ENCODE measurements at regions not wholly inside any gene's neighbourhood (a gene's known extent, or its start where the extent isn't known, plus 50 kb on each side); places are given as distances from the start of the nearest gene placed in this dataset.

DNA sequence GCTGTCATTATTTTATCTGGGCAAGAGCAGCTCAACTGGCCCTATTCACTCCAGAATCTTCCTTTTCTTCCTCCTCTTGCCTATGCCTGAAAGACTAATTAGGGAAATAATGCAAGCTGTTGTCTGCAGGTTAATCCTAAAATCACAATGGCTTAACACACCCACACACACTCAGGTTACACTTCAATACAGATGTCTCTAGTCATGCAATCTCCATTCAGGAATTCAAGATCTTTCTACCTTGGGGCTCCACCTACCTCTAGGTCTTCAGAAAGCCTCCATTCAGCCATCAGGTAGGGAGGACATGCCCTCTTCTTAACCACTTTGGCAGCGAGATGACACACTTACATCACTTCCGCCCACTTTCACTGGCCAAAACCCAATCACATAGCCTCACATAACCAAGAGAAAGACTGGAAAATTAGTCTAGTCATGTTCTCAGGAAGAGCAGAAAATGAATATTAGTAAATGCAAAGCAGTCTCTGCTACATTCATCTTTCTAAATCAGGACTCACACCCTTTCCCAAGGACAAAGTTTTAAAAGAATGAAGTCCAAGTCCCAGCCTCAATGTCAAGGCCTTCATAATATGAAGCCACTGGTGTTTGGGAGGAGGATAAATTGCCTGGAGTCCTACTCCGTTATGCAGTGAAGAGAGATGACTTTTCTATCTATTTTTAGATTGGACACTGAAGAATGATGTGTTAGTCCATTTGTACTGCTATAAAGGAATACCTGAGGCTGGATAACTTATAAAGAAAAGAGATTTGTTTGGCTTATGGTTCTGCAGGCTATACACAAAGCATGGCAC, 428.1 kb downstream of the EFNA5 start:
- Mint-ChIP-seq H3K36me3 (peaks cover 0 to 15% (median 3%) of the 10 kb centered on the region in 3 donors), H3K4me3 (no peak overlapping the region), H3K27me3 (ENCODE audit: low read depth in 3 of 3) (peaks cover 0 to 4% (median 3%) of the 10 kb centered on the region in 3 donors), H3K27ac (no peak overlapping the region), H3K4me1 (no peaks in the 10 kb centered on the region), H3K9me3 (no peaks in the 10 kb centered on the region)
- DNase-seq, result no peak

DNA sequence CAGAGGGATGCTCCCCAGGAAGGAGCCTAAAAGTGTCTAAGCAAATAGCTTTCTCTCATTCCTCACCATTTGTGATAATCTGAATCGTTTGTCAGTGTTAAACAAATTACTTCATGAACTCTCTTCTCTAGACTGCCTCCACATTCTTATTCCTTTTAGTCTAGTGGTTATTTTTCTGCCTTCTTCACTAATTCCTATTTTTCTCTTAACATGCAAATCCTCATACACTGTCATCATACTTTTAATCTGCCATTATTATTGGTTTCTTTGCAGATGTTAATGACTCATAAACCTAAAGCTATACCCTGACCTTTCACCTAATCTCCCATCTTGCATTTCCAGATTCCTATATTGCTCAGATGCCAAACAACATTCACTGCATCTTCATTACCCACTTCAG, 428.9 kb downstream of the EFNA5 start:
- DNase-seq, result no peak
- peaks cover 0 to 16% (median 3%) of the 10 kb centered on the region in 3 donors for H3K36me3 Mint-ChIP-seq
- H3K27ac Mint-ChIP-seq, result no peak overlapping the region
- H3K9me3 Mint-ChIP-seq, result no peaks in the 10 kb centered on the region
- no peak overlapping the region for H3K4me3 Mint-ChIP-seq
- no peaks in the 10 kb centered on the region for H3K4me1 Mint-ChIP-seq
- peaks cover 0 to 4% (median 3%) of the 10 kb centered on the region in 3 donors for H3K27me3 Mint-ChIP-seq (ENCODE audit: low read depth in 3 of 3)

DNA sequence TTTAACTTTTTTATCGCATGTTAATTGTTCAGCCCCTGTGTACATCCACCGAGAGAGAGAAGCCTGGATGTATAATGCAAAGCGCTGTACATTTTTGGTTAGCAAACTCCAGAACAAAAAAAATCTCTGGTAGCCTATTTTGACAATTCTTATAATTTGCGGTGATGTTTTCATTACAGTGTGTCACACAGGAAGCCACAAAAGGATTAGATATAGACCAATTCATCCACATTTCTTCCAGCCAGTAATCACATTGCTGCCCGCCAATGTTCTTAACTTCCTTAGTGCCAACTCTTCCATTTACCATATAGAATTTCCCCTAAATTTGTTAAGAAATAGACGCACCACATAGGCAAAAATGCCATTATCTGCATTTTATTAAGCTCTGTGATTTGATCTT, 435.6 kb downstream of the EFNA5 start:
- no peak overlapping the region for H3K27ac Mint-ChIP-seq
- H3K4me1 Mint-ChIP-seq, result peaks cover 16% of the 10 kb centered on the region in 2 donors
- peak in 2 of 3 donors; percentile 2 to 15 for DNase-seq
- H3K27me3 Mint-ChIP-seq (ENCODE audit: low read depth in 3 of 3), result peaks cover 6 to 15% (median 10%) of the 10 kb centered on the region in 3 donors
- H3K36me3 Mint-ChIP-seq, result peaks cover 0 to 10% (median 0%) of the 10 kb centered on the region in 3 donors
- H3K4me3 Mint-ChIP-seq, result peak overlapping the region in 4 of 5 donors; percentile 1 to 71 (median 24)
- no peaks in the 10 kb centered on the region for H3K9me3 Mint-ChIP-seq

DNA sequence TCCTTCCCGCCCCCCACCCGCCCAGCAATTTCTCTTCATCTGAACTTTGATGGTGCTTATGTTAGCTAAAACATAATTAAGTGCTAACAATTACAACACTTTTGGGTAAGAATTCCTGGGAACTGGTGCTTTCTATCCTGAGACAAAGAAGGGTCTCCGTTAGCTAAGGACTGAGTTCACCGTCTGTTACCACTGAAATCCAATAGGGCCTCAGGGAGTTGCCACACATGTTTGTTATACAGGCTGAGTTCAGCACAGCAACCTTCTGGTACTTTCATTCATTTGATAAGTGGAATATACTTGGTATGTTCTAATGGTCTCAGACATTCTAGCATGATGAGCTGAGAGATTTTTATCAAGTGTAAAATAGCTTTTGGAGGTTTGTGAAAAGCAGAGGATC, 437.9 kb downstream of the EFNA5 start:
- peaks cover 16% of the 10 kb centered on the region in 2 donors for H3K4me1 Mint-ChIP-seq
- DNase-seq, result no peak
- H3K27ac Mint-ChIP-seq, result no peak overlapping the region
- H3K9me3 Mint-ChIP-seq, result no peaks in the 10 kb centered on the region
- H3K27me3 Mint-ChIP-seq (ENCODE audit: low read depth in 3 of 3), result peaks cover 2 to 18% (median 10%) of the 10 kb centered on the region in 3 donors
- no peak overlapping the region for H3K4me3 Mint-ChIP-seq
- peaks cover 0 to 7% (median 3%) of the 10 kb centered on the region in 3 donors for H3K36me3 Mint-ChIP-seq

DNA sequence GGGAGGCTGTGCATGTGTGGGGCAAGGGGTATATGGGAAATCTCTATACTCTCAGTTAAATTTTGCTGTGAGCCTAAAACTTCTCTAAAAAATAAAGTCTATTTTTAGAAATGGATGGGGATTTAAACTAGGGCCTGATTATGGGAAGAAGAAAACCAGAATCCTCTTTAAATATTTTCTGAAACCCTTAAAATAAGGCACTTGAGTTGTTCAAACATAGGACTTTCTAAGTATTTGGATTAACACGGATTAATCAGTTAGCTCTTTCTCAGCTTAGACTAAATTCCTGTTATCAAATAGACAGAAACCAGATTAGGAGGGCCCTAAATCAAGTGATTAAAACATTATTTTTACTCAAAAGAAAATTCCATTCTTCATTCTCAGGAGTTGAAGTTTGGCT, 438.4 kb downstream of the EFNA5 start:
- no peak overlapping the region for H3K27ac Mint-ChIP-seq
- peaks cover 16% of the 10 kb centered on the region in 2 donors for H3K4me1 Mint-ChIP-seq
- no peaks in the 10 kb centered on the region for H3K9me3 Mint-ChIP-seq
- H3K4me3 Mint-ChIP-seq, result no peak overlapping the region
- peaks cover 2 to 18% (median 10%) of the 10 kb centered on the region in 3 donors for H3K27me3 Mint-ChIP-seq (ENCODE audit: low read depth in 3 of 3)
- H3K36me3 Mint-ChIP-seq, result peaks cover 0 to 7% (median 0%) of the 10 kb centered on the region in 3 donors
- DNase-seq, result no peak

DNA sequence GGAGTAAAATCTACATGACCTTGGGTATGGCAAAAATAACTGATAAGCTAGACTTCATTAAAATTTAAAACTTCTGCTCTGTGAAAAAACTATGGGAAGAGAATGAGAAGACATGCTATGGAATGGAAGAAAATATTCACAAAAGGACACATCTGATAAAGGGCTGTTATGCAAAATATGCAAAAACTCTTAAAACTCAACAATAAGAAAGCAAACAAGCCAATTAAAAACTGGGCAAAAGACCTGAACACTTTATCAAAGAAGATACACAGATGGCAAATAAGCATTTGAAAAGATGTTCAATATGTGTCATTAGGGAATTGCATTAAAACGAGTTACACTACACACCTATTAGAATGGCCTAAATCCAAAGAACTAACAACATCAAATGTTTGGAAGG, 439.5 kb downstream of the EFNA5 start:
- Mint-ChIP-seq H3K4me1 (peaks cover 16% of the 10 kb centered on the region in 2 donors), H3K4me3 (no peak overlapping the region), H3K27me3 (ENCODE audit: low read depth in 3 of 3) (peaks cover 2 to 23% (median 9%) of the 10 kb centered on the region in 3 donors), H3K9me3 (no peaks in the 10 kb centered on the region), H3K27ac (no peak overlapping the region), H3K36me3 (peaks cover 0 to 7% (median 3%) of the 10 kb centered on the region in 3 donors)
- DNase-seq, result no peak

DNA sequence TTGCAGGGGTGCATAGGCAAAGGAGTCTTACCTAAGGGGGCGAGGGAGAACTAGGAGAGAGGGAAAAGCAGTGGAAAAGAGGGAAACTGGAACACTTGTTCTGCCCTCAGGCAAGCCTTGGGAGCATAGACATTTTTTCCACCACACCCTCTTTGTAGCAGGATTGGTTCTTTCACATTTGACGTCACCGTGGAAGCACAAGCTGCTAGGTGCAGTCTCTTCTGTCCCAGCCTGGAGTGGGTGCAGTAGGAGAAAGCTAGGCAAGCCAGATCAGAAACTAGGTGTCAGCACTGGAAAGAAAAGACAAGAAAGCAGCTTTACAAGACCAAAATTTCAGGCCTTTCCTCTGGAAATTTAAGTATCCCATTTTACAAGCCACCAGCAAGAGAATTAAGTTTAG, 440.4 kb downstream of the EFNA5 start:
- Mint-ChIP-seq H3K36me3 (peaks cover 0 to 7% (median 3%) of the 10 kb centered on the region in 3 donors), H3K27me3 (ENCODE audit: low read depth in 3 of 3) (peaks cover 4 to 21% (median 8%) of the 10 kb centered on the region in 3 donors), H3K4me3 (no peak overlapping the region), H3K27ac (no peak overlapping the region), H3K9me3 (peaks cover 0 to 6% (median 0%) of the 10 kb centered on the region in 6 donors), H3K4me1 (peaks cover 10 to 11% of the 10 kb centered on the region in 2 donors)
- no peak for DNase-seq

DNA sequence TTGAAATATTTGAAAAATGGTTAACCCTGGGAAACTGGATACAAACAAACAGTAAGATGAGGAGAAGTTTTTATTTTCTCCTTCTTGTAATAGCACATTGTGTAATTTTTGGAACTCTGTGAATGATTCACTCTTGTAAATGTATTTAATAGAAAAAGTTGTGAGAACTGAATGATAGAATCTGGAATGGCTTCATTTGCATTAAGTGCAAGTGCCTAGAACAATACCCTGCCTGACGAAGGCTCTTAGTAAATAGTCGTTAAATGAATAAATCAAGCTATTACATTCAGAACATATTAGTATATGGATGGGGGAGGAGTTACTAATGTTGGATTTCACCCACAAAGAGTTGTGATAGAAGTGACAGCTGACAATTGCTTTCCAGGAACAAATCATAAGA, 442.5 kb downstream of the EFNA5 start:
- Mint-ChIP-seq H3K4me3 (no peak overlapping the region), H3K9me3 (peaks cover 0 to 7% (median 0%) of the 10 kb centered on the region in 6 donors), H3K27ac (no peak overlapping the region), H3K27me3 (ENCODE audit: low read depth in 3 of 3) (peaks cover 3 to 16% (median 9%) of the 10 kb centered on the region in 3 donors), H3K36me3 (peaks cover 0 to 7% (median 3%) of the 10 kb centered on the region in 3 donors), H3K4me1 (no peaks in the 10 kb centered on the region)
- no peak for DNase-seq

DNA sequence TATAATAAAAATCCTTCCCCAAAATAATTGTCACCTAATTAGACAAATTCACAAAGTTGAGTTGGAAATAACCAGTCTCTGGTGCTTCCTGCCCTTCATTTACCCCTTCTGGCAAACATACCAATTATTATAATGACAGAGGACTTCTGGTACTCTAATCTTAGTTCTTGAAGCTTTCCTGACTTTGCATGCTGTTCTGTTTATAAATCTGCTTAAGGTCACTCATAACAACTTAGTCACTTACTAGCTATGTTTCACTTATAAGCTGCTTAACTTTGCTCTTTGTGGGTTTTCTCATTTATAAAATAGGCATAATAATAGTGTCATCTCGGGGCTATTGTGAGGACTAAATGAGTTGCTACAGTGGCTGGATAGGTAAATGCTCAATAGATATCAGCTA, 446.5 kb downstream of the EFNA5 start:
- Mint-ChIP-seq H3K4me1 (no peaks in the 10 kb centered on the region), H3K27me3 (ENCODE audit: low read depth in 3 of 3) (peaks cover 3 to 7% (median 7%) of the 10 kb centered on the region in 3 donors), H3K36me3 (peaks cover 0 to 5% (median 3%) of the 10 kb centered on the region in 3 donors), H3K4me3 (no peak overlapping the region), H3K27ac (no peak overlapping the region), H3K9me3 (peaks cover 0 to 7% (median 0%) of the 10 kb centered on the region in 6 donors)
- no peak for DNase-seq

DNA sequence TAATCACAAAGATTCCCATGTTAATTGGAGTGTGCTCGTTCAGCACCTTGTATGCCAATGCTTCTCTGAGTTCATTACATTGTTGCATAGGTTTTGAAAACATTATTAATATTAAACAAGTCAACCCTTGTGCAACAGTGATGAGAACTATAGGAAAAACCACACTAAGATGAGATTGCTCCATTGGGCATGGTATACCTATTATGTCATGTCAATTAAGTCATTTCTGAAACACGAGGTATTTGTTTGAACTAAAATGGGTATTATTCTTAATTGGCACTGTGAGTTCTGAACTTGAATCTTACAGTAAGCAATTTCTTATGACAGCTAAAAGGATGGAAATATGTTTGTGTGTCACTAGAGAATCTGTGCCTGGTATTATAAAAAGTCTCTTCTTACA, 447.7 kb downstream of the EFNA5 start:
- H3K27ac Mint-ChIP-seq, result no peak overlapping the region
- peaks cover 0 to 7% (median 0%) of the 10 kb centered on the region in 6 donors for H3K9me3 Mint-ChIP-seq
- H3K4me3 Mint-ChIP-seq, result no peak overlapping the region
- H3K27me3 Mint-ChIP-seq (ENCODE audit: low read depth in 3 of 3), result peaks cover 3 to 7% (median 5%) of the 10 kb centered on the region in 3 donors
- no peaks in the 10 kb centered on the region for H3K4me1 Mint-ChIP-seq
- peaks cover 0 to 3% (median 0%) of the 10 kb centered on the region in 3 donors for H3K36me3 Mint-ChIP-seq
- no peak for DNase-seq

DNA sequence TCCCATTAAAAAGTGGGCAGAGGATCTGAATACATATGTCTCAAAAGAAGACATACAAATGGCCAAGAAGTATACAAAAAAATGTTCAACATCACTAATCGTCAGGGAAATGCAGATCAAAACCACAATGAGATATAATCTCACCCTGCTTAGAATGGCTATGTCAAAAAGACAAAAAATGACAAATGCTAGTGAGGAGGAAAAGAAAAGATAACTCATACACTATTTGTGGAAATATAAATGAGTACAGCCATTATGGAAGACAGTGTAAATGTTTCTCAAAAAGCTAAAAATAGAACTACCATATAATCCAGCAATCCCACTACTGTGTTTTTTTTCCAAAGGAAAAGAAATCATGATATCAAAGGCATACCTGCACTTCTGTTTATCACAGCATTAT, 450.7 kb downstream of the EFNA5 start:
- H3K4me3 Mint-ChIP-seq, result no peak overlapping the region
- H3K9me3 Mint-ChIP-seq, result peaks cover 0 to 2% (median 0%) of the 10 kb centered on the region in 6 donors
- DNase-seq, result no peak
- no peaks in the 10 kb centered on the region for H3K36me3 Mint-ChIP-seq
- H3K4me1 Mint-ChIP-seq, result no peaks in the 10 kb centered on the region
- peaks cover 0 to 2% (median 2%) of the 10 kb centered on the region in 3 donors for H3K27me3 Mint-ChIP-seq (ENCODE audit: low read depth in 3 of 3)
- H3K27ac Mint-ChIP-seq, result no peak overlapping the region

DNA sequence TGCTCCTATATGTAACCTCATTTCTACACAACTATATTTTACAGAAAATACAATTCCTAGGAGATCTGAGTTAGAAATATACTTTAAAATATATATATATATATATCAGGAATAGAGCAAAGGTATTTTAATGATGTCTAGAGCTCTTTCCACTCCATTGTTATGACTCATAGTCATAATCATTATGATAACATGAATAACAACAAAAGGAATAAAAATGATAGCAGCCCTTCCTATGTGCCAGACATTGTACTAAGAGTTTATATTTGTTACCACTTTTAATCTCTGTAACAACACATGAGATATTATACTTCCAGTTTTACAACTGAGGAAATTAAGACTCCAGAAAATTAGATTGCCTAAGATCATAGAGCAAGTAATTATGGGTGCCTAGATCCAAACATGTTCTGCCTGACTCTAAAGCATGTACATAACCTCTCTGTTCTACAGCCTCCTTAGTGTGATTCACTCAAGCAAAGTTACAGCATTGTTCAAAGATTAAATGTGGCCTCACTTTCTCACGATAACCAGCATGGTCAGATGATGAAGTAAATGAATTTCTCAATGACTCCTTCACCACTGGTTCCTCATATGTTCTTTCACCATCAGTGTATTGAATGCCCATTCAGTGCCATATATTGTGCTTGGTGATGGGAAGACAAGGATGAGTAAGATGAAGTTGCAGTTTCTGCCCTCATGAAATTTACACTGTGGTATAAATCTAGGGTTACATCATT, 452.1 kb downstream of the EFNA5 start:
- Mint-ChIP-seq H3K27me3 (ENCODE audit: low read depth in 3 of 3) (no peaks in the 10 kb centered on the region), H3K36me3 (no peaks in the 10 kb centered on the region), H3K4me3 (no peak overlapping the region), H3K9me3 (no peaks in the 10 kb centered on the region), H3K27ac (no peak overlapping the region), H3K4me1 (no peaks in the 10 kb centered on the region)
- no peak for DNase-seq

DNA sequence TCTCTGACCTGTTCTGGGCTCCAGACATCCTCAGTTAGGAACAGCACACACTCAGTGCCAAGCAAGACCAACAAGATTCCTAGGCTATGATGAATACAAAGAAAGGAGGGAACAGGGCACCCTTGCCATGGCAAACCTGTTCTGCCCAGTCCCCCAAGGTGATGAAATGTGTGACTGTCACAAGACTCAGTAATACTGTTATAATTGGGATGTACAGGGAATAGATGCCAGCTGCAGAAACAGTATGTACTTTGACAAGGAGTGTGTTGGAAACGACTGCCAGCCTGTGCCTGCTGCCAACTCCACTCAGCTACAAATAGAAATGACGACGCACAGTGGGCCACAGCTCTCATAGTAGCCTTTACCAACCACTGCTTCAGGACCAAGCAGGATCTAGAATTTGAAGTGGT, 453.0 kb downstream of the EFNA5 start:
- Mint-ChIP-seq H3K4me1 (no peaks in the 10 kb centered on the region), H3K36me3 (no peaks in the 10 kb centered on the region), H3K27me3 (ENCODE audit: low read depth in 3 of 3) (no peaks in the 10 kb centered on the region), H3K9me3 (no peaks in the 10 kb centered on the region), H3K4me3 (no peak overlapping the region), H3K27ac (no peak overlapping the region)
- no peak for DNase-seq

DNA sequence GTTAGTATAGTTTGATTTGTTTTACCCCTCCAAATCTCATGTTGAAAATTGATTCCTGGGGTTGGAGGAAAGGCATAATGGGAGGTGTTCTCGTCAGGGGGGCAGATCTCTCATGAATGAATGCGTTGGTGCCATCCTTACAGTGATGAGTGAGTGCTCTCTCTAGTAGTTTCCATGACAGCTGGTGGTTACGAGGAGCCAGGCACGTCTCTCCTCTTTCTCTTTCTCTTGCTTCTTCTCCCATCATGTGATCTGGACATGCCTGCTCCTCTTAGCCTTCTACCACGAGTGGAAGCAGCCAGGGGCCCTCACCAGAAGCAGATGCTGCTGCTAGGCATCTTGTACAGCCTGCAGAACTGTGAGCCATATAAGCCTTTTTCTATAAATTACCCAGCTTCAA, 454.1 kb downstream of the EFNA5 start:
- Mint-ChIP-seq H3K27me3 (ENCODE audit: low read depth in 3 of 3) (peaks cover 0 to 3% (median 0%) of the 10 kb centered on the region in 3 donors), H3K9me3 (no peaks in the 10 kb centered on the region), H3K27ac (no peak overlapping the region), H3K4me3 (no peak overlapping the region), H3K36me3 (no peaks in the 10 kb centered on the region), H3K4me1 (no peaks in the 10 kb centered on the region)
- no peak for DNase-seq
